HG03045 (cell line): ENCODE measurements at regions not wholly inside any gene's neighbourhood (a gene's known extent, or its start where the extent isn't known, plus 50 kb on each side); places are given as distances from the start of the nearest gene placed in this dataset.

Experiments used
- ATAC-seq: cut with Tn5 transposase; IDR thresholded peaks from one replicate; pipeline ENCODE4 v1.9.1; 2021; ENCODE audit warnings: mild to moderate bottlenecking, moderate library complexity; ENCODE audit not compliant: unreplicated experiment

- no peak for ATAC-seq
These were observed 443.1 kb upstream of the KCNH7 start for GRCh38 chr2:163281717-163282116.

DNA sequence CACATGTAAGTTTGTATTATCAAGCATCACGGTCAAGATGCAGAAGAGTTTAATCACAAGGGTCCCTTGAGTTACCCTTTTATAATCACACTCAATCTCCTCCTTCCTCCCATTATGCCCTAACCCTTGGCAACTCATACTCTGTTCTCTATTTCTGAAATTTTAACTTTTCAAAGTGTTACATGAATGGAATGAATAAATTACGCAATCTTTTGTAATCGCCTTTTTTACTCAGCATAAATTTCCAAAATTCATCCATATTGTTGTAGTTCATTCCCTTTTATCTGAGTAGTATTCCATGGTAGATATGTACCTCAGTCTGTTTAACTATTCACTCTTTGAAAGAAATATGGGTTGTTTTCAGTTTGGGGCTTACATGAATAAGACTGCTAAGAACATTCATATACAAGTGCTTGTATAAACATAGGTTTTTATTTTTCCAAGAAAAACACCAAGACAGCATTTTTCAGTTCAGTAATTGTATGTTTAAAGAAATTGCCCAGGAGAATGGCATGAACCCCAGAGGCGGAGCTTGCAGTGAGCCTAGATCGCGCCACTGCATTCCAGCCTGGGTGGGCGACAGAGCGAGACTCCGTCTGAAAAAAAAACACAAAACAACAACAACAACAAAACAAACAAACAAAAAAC, 430.9 kb upstream of the KCNH7 start:
- ATAC-seq, result no peak

GRCh38 chr2:163266772-163267171, 428.2 kb upstream of the KCNH7 start:
- ATAC-seq, result no peak

DNA sequence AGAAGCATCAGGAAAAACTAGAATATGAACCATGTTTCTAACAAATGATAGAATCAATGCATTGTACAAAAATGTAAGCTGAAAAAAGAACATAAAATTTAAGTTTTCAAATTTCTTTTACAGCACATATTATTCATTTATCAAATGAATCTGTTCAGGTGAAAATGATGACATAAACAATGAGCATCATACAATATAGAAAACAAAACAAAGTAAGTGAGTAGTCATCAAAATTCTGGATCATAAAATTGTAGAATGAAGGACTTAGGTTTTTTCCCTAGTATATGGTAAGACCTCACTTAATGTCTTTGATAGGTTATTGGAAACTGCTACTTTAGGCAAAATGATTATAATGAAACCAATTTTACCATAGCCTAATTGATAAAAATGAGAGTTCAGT, 427.0 kb upstream of the KCNH7 start:
- no peak for ATAC-seq

DNA sequence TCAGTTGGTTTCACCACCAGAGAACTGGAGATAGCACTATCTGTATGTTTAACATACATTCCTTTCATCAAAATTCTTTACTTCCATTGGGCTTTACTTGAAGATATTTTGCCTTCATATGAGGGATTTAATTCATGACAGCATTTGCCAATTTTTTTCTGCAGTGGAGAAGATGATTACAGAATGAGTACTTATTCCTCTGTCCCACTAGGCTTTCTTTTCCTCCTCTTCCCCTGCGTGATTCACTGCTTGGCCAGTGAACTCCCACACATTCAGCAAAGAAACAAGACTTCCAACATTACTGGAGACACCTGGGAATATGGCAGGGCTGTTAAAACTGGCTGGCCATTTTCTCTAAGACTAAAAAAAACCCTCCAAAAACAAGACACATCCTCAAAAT, 425.8 kb upstream of the KCNH7 start:
- no peak for ATAC-seq

GRCh38 chr2:163259489-163259888, 420.9 kb upstream of the KCNH7 start:
- no peak for ATAC-seq

DNA sequence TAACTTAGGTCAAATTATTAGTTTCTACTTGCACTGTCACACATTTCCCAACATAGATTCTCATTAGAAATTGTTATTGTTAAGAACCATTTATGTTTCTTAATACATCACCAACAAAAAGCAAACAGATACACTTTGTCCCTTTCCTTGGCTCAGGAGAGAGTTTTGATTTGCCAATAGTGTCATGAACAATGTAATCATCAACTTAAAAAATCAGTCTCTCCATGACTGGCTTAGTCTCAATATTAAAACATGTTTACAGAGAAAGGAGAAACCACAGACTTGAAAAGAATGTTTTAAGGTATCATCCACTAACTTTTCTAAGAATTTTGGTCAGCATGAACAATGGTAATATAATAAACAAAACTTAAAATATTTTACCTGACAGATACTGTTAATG, 416.5 kb upstream of the KCNH7 start:
- no peak for ATAC-seq

GRCh38 chr2:163253621-163254285, 415.2 kb upstream of the KCNH7 start:
- no peak for ATAC-seq

GRCh38 chr2:163252199-163252598, 413.6 kb upstream of the KCNH7 start:
- ATAC-seq, result no peak

DNA sequence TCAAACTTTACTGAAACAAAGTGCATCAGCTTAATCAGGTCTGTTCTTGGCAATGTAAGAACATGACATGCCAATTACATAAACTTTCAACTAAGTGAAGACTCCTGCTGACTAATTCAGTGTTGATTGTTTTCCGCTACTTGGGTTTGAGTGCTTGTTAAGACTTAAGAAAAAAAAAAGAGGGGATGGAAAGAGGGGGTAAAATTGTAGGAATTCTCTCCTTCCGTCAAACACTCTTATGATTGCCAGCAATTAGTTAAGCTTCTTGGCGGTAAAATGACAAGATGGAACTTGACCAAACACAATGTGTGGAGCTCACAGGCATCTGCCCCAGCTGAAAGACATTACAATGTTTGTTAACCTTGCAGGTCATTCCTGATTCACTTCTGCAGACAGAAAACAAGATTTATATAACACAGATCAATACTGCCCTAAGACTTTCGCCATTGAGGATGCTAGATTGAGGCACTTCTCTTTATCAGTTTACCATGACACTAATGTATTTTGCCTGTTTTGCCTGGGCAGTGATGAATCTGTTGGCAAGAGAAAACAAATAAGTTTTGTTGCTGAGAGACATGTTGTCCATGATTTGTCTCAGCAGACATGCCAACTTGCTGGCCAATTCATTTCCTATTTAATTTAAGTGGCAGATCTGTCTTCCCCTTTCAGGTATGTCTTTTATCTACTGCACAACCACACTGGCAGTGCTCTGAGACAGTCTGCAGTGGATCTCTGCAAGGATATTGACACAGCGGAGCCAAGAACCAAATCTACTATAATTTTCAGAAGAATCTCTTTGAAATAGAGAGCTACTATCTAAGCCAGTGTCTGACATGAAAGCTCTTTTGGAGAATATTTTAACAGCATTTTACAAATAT, 410.0 kb upstream of the KCNH7 start:
- no peak for ATAC-seq

- no peak for ATAC-seq
These were observed 409.3 kb upstream of the KCNH7 start for GRCh38 chr2:163247847-163248220.

- no peak for ATAC-seq
These were observed 408.7 kb upstream of the KCNH7 start for GRCh38 chr2:163247156-163247846.

DNA sequence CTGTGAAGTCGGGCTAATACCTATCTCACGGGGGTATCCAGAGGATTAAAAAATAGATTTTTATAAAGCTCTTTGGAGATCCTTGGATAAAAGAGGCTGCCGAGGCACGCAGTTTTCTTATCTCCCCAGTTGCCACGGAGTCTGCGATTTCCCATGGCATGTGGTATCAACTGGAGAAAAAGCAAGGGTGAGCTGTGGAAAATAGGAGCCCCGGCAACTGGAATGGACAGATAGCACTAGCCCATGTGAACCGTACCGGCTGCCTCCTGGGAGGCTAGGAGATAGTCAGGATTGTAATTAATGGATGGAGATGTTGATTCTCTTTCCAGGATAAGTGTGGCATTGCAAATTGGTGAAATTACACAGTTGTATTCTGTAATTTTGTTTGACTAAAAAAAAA, 407.6 kb upstream of the KCNH7 start:
- ATAC-seq, result no peak

DNA sequence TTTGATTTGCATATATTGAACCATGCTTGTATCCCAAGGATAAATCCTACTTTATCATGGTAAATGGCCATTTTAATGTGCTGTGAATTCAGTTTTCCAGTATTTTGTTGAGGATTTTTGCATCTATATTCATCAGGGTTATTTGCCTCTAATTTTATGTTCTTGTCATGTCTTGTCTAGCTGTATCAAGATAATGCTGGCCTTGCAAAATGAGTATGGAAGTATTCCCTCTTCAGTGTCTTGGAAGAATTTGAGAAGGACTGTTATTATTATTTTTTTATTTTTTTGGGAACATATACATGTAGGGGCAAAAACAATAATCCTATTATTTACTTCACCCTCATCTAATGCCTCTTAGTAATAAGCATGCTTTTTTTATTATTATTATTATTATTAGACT, 398.0 kb upstream of the KCNH7 start:
- no peak for ATAC-seq

- ATAC-seq, result no peak
These were observed 393.1 kb upstream of the KCNH7 start for GRCh38 chr2:163231666-163232065.

GRCh38 chr2:163213661-163214081, 375.1 kb upstream of the KCNH7 start:
- no peak for ATAC-seq

DNA sequence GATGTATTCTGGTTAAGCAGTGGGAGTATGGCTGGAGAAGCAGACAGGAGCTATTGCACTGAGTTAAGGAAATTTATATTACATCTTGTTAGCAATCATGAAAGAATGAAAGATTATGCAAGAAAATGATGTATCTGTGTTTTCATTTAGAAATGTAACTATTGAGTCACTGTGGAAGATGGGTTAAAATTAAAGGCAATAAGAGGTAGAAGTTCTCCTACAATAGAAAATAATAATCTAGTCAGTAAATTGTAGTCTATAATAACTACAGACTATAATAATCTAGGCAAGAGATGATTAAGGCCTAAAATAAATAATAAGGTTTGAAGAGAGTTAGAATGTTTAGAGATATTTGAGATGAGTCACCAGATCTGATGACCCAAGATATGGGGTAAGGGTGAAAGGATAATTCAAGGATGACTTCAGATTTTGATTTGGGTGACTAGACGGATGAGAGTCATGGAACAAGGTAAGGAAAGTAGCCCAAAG, 371.9 kb upstream of the KCNH7 start:
- no peak for ATAC-seq

DNA sequence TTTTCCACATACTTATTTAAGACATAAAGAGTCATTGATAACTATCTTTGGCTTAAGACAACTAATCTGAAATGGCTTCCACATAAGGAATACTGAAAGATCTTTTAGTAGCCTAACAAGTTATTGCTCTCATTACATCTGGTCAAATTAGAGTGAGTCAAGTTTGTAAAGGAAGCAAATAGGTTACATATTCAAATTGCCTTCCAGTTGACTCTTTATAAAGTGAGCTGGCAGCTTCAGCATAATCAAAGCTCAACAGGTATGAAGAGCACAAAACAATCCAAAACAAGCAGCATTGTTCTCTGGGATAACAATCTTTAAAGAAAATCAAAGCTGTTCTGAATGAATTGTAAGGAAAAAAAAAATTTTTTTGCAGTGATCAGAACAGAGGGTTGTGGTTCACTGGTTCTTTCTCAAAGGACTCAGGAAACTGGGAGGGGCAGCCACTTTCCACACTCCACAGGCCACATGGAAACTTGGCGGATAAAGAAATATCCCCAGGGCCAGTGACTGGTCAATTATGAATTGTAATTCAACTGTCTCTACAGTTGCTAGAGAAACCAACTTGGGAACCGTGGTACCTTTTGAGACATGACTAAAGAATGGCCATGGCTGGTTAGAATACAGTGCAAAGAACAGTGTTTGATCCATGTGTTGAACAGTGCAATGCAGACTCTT, 369.3 kb upstream of the KCNH7 start:
- no peak for ATAC-seq

- ATAC-seq, result no peak
These were observed 367.2 kb upstream of the KCNH7 start for GRCh38 chr2:163205589-163206254.

GRCh38 chr2:163200741-163201140, 362.2 kb upstream of the KCNH7 start:
- ATAC-seq, result no peak
